ENCODE measurements at regions not wholly inside any gene's neighbourhood (a gene's known extent, or its start where the extent isn't known, plus 50 kb on each side); places are given as distances from the start of the nearest gene placed in this dataset.
A peak's percentile ranks its signal among the peaks of the same experiment; 100 is the strongest.

DNA sequence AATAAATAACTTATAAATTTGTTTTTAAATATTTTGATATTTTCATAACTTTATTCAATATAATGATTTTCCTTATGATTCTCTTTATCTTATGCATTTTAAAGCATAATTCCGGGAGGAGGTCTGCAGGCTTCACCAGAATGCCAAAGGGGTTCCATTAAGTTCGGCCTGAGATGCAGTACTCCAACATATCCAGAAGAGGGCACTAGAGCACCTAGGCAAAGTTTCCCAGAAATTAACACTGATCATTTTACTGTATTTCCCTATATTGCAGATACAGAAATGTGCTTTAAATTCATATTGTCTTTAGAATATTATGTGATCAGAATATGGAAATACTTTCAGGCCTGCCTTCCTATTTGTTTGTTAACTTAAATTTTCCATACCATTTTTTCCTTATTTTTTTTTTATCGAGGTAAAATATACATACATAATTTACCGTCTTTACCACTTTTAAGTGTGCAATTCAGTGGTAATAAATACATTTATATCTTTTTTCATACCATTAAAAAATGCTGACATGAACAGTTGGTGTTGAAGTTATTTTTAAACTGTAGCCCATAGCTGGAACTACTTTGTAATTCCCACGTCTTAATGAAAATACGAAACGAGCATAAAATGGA is 58.9 kb upstream of the TM9SF2 start:
- no peaks in the 10 kb centered on the region for H3K27me3 Mint-ChIP-seq
- ATAC-seq (ENCODE audit: poor library complexity) (peak; percentile 80), DNase-seq (peak in 10 of 14 experiments; percentile 41 to 82 (median 49))
- TF ChIP-seq, protein P1, sequence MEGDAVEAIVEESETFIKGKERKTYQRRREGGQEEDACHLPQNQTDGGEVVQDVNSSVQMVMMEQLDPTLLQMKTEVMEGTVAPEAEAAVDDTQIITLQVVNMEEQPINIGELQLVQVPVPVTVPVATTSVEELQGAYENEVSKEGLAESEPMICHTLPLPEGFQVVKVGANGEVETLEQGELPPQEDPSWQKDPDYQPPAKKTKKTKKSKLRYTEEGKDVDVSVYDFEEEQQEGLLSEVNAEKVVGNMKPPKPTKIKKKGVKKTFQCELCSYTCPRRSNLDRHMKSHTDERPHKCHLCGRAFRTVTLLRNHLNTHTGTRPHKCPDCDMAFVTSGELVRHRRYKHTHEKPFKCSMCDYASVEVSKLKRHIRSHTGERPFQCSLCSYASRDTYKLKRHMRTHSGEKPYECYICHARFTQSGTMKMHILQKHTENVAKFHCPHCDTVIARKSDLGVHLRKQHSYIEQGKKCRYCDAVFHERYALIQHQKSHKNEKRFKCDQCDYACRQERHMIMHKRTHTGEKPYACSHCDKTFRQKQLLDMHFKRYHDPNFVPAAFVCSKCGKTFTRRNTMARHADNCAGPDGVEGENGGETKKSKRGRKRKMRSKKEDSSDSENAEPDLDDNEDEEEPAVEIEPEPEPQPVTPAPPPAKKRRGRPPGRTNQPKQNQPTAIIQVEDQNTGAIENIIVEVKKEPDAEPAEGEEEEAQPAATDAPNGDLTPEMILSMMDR (IDR thresholded peaks at IDR 0.05) = peak; percentile 100
- H3K9me3 Mint-ChIP-seq = no peaks in the 10 kb centered on the region
- H3K9me3 ChIP-seq (ENCODE audit: control insufficient read depth in 1 of 2, insufficient read depth in 1 of 2, low read length in 2 of 2) = no peaks in the 10 kb centered on the region
- H3K27ac ChIP-seq (ENCODE audit: low read depth in 1 of 2, low read length in 2 of 2) = no peak overlapping the region
- H3K36me3 ChIP-seq (ENCODE audit: insufficient read depth, low read length) = no peaks in the 10 kb centered on the region
- intact Hi-C loops (cut with DNase I, micrococcal nuclease) = loop anchor here (1.0 to 10.0 kb wide), 10 partner anchors 64 to 1682 kb away; no protein-coding TSS in a partner anchor
- H3K4me3 ChIP-seq (ENCODE audit: low read length) = no peak overlapping the region
- no peaks in the 10 kb centered on the region for H3K36me3 Mint-ChIP-seq (ENCODE audit: low read depth)
- H3K27ac Mint-ChIP-seq = no peak overlapping the region
- H3K27me3 ChIP-seq (ENCODE audit: control insufficient read depth in 1 of 2, insufficient read depth in 2 of 2, low read length in 2 of 2) = no peaks in the 10 kb centered on the region
- CTCF ChIA-PET = interaction anchor here (0.7 to 10.9 kb wide), 7 partner anchors 55 to 266 kb away, joined by 3 to 189 read pairs (median 4); partner anchors contain the start of gene CLYBL
- H3K4me1 Mint-ChIP-seq (ENCODE audit: low read depth) = peaks cover 15% of the 10 kb centered on the region
- peaks cover 2% of the 10 kb centered on the region for H3K4me1 ChIP-seq (ENCODE audit: insufficient read depth, low read length)
- H3K4me3 Mint-ChIP-seq = no peak overlapping the region
- POLR2A ChIA-PET = no interaction called here

DNA sequence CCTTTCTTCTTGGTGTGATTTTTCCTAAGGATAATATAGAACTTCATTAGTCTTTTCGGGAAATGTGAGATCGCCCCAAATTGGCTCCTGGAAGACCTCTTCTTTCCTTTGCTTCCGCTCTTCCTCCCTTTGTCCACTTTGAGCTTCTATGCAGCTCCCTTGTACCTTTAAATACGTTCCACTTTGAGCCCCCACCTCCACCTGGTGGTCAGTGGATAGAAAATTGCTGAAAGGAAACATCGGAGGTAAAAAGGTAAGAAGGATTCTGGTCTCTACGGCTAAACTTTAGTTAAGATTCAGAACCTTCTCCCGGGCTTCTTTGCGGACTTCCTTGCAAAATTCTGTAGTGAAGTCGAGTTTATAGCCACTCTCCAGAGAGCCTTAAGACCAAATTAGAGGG is 55.0 kb upstream of the TM9SF2 start:
- ATAC-seq (ENCODE audit: poor library complexity) (no peak), DNase-seq (no peak)
- Mint-ChIP-seq H3K4me3 (no peak overlapping the region), H3K36me3 (ENCODE audit: low read depth) (no peaks in the 10 kb centered on the region), H3K9me3 (no peaks in the 10 kb centered on the region), H3K4me1 (ENCODE audit: low read depth) (peaks cover 4% of the 10 kb centered on the region), H3K27me3 (no peaks in the 10 kb centered on the region), H3K27ac (no peak overlapping the region)
- Histone ChIP-seq H3K27ac (ENCODE audit: low read depth in 1 of 2, low read length in 2 of 2) (no peak overlapping the region), H3K36me3 (ENCODE audit: insufficient read depth, low read length) (no peaks in the 10 kb centered on the region), H3K4me3 (ENCODE audit: low read length) (no peak overlapping the region), H3K27me3 (ENCODE audit: control insufficient read depth in 1 of 2, insufficient read depth in 2 of 2, low read length in 2 of 2) (no peaks in the 10 kb centered on the region), H3K4me1 (ENCODE audit: insufficient read depth, low read length) (no peaks in the 10 kb centered on the region), H3K9me3 (ENCODE audit: control insufficient read depth in 1 of 2, insufficient read depth in 1 of 2, low read length in 2 of 2) (no peaks in the 10 kb centered on the region)
- intact Hi-C loops (cut with DNase I, micrococcal nuclease) = loop anchor here in 1 of 2 experiments (10.0 kb wide), 1 partner anchor 1679 kb away; no protein-coding TSS in a partner anchor
- ChIA-PET POLR2A (no interaction called here), CTCF (interaction anchor here (1.2 kb wide), 1 partner anchor 24 kb away, joined by 3 read pairs; no protein-coding TSS in a partner anchor)
- TF ChIP-seq, protein P1 (IDR thresholded peaks at IDR 0.05) = no peak

DNA sequence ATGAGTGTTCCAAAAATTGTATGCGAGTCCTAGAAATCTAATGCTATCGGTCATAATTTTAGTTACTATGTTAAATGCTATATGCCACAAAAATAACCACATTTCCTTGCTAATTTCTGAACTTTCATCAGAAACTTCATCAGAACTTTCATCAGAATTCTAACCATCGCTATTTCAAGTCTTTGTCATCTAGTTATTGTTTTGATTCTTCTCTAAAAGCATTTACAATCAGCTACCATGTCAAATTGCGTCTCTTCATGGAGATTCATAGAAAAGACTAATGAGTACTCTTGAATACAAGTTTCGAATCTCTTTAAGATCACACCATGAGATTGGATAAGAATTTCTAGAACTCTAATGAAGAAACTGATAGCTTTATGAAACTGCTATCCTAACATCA is 52.7 kb upstream of the TM9SF2 start:
- H3K4me1 Mint-ChIP-seq (ENCODE audit: low read depth) = no peaks in the 10 kb centered on the region
- no peaks in the 10 kb centered on the region for H3K27me3 ChIP-seq (ENCODE audit: control insufficient read depth in 1 of 2, insufficient read depth in 2 of 2, low read length in 2 of 2)
- no peaks in the 10 kb centered on the region for H3K9me3 ChIP-seq (ENCODE audit: control insufficient read depth in 1 of 2, insufficient read depth in 1 of 2, low read length in 2 of 2)
- no peaks in the 10 kb centered on the region for H3K9me3 Mint-ChIP-seq
- no peak overlapping the region for H3K27ac Mint-ChIP-seq
- H3K4me3 Mint-ChIP-seq = no peak overlapping the region
- ATAC-seq (ENCODE audit: poor library complexity) (no peak), DNase-seq (no peak)
- no peak overlapping the region for H3K4me3 ChIP-seq (ENCODE audit: low read length)
- no peaks in the 10 kb centered on the region for H3K4me1 ChIP-seq (ENCODE audit: insufficient read depth, low read length)
- H3K36me3 Mint-ChIP-seq (ENCODE audit: low read depth) = no peaks in the 10 kb centered on the region
- H3K36me3 ChIP-seq (ENCODE audit: insufficient read depth, low read length) = no peaks in the 10 kb centered on the region
- CTCF ChIA-PET = interaction anchor here (1.8 kb wide), 1 partner anchor 12 kb away, joined by 6 read pairs; no protein-coding TSS in a partner anchor
- POLR2A ChIA-PET = no interaction called here
- TF ChIP-seq, protein P1 (IDR thresholded peaks at IDR 0.05) = no peak
- H3K27me3 Mint-ChIP-seq = peaks cover 7% of the 10 kb centered on the region
- intact Hi-C loops (cut with DNase I, micrococcal nuclease) = loop anchor here in 1 of 2 experiments (10.0 kb wide), 1 partner anchor 1676 kb away; no protein-coding TSS in a partner anchor
- H3K27ac ChIP-seq (ENCODE audit: low read depth in 1 of 2, low read length in 2 of 2) = no peak overlapping the region

All from CD4-positive, alpha-beta T cell (primary cell).